ENCODE measurements at regions not wholly inside any gene's neighbourhood (a gene's known extent, or its start where the extent isn't known, plus 50 kb on each side); places are given as distances from the start of the nearest gene placed in this dataset.

DNA sequence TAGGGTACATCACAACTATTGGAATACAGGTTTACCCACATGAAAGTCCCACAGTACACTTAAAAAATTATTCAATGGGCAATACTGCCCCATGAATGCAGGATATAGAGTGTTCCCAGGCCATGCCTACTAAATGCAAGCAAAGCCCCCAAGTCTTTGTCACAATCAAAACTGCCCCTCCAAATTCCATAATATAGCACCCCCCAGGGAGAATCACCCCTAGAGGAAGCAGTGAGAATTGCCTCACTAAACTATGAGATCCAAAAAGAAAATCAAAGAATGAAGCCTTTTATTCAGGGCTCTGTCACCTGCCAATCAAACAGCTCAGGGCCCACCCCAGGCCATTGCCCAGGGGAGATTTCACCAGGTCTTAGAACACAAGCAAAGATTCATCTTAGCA is 90.8 kb downstream of the ATPSCKMT start:
- TF ChIP-seq, protein P1, sequence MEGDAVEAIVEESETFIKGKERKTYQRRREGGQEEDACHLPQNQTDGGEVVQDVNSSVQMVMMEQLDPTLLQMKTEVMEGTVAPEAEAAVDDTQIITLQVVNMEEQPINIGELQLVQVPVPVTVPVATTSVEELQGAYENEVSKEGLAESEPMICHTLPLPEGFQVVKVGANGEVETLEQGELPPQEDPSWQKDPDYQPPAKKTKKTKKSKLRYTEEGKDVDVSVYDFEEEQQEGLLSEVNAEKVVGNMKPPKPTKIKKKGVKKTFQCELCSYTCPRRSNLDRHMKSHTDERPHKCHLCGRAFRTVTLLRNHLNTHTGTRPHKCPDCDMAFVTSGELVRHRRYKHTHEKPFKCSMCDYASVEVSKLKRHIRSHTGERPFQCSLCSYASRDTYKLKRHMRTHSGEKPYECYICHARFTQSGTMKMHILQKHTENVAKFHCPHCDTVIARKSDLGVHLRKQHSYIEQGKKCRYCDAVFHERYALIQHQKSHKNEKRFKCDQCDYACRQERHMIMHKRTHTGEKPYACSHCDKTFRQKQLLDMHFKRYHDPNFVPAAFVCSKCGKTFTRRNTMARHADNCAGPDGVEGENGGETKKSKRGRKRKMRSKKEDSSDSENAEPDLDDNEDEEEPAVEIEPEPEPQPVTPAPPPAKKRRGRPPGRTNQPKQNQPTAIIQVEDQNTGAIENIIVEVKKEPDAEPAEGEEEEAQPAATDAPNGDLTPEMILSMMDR (IDR thresholded peaks at IDR 0.05; ENCODE audit: poor library complexity) = no peak
- TF ChIP-seq EZH2phosphoT487 (IDR thresholded peaks at IDR 0.05; ENCODE audit: low read depth, severe bottlenecking, unreplicated experiment) = no peak

Data from hepatocyte (in vitro differentiated cells).